Peyer's patch (tissue), 4 donors: ENCODE measurements at regions not wholly inside any gene's neighbourhood (a gene's known extent, or its start where the extent isn't known, plus 50 kb on each side); places are given as distances from the start of the nearest gene placed in this dataset.
"Not testable (repeated sequence)": the region's sequence is repeated elsewhere in the genome, so short reads cannot be mapped to it uniquely, and the experiment has no call there.

Experiments used
- DNase-seq, 3 donors: peaks; one replicate each; pipeline ENCODE4 v3.0.0-alpha.2; 2017 to 2019
- H3K27ac ChIP-seq, 4 donors: fragments of 200-600 bp; sonication (generic); one replicate each; pipeline ENCODE4 v1.5.1; 2016 to 2019
- H3K27me3 ChIP-seq, 2 donors: fragments of 200-600 bp; sonication (generic); one replicate each; pipeline ENCODE4 v1.5.1; 2019
- H3K36me3 ChIP-seq, 3 donors: fragments of 200-600 bp; sonication (generic); one replicate each; pipeline ENCODE4 v1.5.1; 2016 to 2019
- H3K4me1 ChIP-seq, 4 donors: fragments of 200-600 bp; sonication (generic); one replicate each; pipeline ENCODE4 v1.5.1; 2016 to 2019
- H3K4me3 ChIP-seq, 4 donors: fragments of 200-600 bp; sonication (generic); 1 replicate in 3 of 4; 2 replicates in 1 of 4; pipeline ENCODE4 v1.5.1; 2016 to 2019; ENCODE audit warnings: mild to moderate bottlenecking in 1 of 4
- H3K9me3 ChIP-seq, 4 donors: fragments of 200-600 bp; sonication (generic); one replicate each; pipeline ENCODE4 v1.5.1; 2016 to 2019; ENCODE audit warnings: mild to moderate bottlenecking in 1 of 4

DNA sequence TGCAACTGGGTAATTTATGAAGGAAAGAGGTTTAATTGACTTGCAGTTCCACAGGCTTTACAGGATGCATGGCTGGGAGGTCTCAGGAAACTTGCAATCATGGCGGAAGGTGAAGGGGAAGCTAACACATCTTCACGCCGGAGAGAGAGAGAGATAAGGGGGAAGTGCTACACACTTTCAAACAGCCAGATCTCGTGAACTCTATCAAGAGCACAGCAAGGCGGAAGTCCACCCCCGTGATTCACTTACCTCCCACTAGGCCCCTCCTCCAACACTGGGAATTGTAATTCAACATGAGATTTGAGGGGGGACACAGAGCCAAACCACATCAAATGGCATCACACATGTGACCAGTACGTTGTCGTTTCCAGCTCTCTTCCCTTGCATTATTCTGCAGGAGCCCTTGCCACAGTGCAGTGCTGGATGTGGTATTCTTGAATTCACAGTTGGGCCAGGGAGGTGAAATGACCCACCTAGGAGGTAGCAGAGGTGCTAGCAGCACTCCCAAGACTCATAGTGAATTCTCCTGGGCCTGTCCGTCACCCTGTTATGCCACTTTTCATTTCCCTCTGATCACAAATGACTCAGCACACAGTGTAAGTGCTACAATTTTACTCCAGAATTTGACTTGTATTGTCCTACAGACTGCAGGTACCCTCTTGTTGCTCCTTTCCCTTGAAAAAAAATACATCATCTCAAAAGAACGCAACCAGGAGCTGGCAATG is 179.2 kb upstream of the PLGLB2 start:
- not testable (repeated sequence) for H3K4me3 ChIP-seq, H3K9me3 ChIP-seq, H3K4me1 ChIP-seq, H3K27me3 ChIP-seq, H3K36me3 ChIP-seq
- peak overlapping the region in 1 of 4 donors; percentile 38 for H3K27ac ChIP-seq
- peak in 1 of 3 donors; percentile 46 for DNase-seq

DNA sequence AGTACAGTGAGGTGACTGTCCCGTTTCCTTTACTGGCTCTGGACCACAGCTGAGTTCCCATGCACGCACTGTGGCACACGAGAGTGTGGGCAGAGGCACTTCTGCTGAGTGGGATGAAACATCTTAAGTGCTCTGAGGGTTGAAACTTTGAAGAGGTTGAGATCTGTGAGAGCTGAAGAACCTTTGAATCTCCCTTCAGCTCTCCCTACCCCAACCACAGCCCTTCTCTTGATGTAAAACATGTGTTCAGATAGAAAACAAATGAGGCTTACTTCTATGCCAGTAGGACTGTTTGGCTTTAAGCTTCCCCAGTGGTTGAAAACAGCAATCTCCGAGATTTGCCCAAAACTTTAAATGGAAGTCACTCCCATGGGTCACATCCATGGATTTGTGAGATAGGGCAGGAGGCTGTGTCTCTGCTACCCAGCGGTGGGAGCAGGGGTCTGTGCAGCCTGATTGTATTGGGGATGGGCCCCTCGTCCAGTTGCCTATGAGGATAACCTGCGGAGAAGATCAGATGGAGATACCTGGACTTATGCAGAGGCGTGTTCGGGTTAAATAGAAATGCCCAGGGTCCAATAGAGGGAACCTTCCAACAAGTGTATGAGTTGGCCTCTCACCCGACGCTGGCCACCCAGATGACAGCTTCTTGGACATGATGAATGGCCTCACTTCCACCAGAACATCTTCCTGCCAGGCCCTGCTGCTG is 178.0 kb upstream of the PLGLB2 start:
- not testable (repeated sequence) for H3K27ac ChIP-seq, H3K4me1 ChIP-seq, H3K36me3 ChIP-seq, H3K27me3 ChIP-seq, H3K9me3 ChIP-seq, H3K4me3 ChIP-seq, DNase-seq

DNA sequence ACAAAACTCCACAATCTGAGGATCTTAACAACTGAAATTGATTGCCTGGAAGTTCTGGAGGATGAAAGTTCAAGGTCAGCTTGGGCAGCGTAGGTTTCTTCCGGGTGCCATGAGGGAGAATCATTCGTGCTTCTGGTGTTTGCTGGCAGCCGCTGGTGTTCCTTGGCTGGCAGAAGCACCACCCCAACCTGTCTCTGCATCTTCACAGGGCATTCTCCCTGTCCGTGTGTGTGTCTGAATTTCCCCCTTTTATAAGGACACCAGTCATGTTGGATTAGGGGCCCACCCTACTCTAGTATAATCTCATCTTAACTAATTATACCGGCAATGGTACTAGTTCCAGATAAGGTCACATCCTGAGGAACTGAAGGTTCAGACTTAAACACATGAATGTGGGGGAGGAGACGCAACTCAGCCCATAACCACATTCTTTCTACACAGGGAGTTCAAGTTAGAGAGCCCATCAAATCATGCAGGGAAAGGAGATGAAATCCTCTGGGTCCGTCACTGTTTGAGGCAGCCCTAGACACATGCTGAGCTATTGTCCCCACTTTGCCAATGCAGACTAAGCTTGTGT is 175.9 kb upstream of the PLGLB2 start:
- not testable (repeated sequence) for H3K36me3 ChIP-seq, H3K9me3 ChIP-seq, H3K4me3 ChIP-seq, H3K27me3 ChIP-seq, H3K27ac ChIP-seq, H3K4me1 ChIP-seq, DNase-seq

DNA sequence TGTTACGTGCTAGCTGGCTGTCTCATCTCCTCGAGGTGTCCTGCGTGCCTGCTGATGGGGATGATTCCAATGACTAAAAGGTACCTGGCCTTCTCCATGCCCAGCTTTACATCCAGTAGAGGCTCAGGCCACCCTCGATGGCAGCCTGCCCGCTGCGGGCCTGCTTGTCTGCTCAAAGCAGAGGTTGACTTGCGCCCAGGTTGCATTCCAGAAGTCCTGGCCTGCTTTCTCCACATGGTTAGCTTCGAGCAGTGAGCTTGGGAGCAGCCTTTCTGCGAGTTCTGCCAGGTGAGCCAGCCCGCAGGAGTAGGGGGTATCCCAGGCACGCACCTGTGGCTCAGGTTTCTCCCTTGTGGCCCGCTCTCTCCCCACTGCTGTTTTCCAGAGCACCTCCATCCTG is 175.0 kb upstream of the PLGLB2 start:
- not testable (repeated sequence) for H3K36me3 ChIP-seq, H3K9me3 ChIP-seq, H3K4me1 ChIP-seq, DNase-seq, H3K27me3 ChIP-seq, H3K27ac ChIP-seq, H3K4me3 ChIP-seq

DNA sequence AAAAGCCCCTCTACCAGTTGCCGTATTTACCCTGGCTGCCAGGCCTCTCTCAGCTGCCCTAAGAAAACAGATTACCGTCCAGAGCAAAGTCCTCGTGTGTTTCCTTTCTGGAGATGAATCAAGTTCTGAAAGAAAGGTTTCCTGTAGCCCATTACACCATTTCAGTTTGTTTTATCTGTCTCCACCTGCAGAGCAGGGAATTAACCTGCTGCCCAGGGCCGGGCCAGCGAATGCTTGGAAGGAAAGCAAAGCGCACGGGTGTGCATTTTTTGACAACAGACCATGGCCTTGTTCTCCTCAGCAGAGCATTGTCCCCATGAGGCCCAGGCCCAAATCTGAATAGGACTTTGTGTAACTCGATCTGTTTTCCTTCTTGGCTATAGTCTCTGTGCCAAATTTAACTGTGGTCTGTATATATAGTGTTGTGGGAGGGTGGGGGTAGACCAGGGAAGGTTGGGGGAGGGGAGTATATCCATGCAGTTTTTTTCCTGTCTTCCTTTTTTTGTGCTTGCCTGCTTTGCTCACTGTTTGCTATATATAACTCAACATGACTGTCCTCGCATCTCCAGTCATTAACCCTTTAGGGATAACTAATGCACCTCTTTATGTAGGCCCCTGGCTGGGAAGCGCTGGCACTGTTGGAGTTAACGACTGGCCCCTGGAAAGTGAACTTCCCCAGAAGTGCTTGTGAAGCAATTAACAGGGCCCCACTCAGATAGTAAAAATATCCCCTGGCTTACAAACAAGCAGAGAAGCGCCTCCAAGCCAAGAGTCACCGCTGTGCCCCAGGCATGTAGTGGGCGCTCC is 174.3 kb upstream of the PLGLB2 start:
- not testable (repeated sequence) for H3K9me3 ChIP-seq, H3K4me1 ChIP-seq, DNase-seq, H3K36me3 ChIP-seq, H3K27ac ChIP-seq, H3K4me3 ChIP-seq, H3K27me3 ChIP-seq

DNA sequence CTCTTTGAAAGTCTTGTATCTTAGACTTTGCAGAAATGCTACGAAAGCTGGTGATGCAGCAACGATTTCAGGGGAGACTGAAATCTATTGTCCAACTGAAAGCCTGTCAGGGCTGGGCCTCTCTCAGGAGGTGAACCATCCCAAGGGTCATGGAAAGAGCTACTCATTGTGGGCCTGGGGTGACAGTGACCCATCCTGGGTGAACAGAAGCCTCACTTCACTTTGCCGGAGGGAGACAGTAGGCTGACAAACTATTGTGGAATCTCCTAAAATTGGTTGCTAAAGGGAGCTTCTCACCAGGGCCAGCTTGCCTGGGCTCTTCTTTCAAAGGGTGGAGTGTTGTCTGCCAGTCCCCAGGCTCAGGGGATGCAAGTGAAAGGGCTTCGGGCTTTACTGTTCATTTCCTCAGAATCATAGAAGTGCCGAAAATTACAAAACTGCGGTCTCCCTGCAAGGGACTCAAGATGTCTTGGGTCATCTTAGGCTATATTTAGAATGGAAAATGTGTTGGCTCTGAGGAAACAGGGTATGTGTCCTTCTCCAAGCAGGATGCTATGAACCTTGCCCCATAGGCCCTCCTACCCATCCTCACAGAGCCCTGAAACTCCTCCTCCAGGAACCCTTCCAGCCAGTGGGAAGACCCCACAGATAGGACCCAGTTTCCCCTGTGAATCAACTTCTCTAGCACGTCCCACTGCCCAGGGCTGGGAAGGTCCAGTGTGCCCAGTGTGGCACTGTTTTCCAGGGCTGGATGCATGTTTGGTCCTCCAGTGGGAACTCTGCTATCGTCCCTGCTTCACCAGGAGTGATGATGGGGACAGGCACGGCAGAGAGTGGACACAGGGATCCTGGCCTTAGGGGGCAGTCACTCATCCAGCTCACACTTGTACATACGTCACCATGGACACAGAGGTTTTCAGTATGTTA is 173.4 kb upstream of the PLGLB2 start:
- H3K27me3 ChIP-seq, H3K36me3 ChIP-seq, DNase-seq, H3K27ac ChIP-seq, H3K4me1 ChIP-seq, H3K9me3 ChIP-seq, H3K4me3 ChIP-seq: not testable (repeated sequence)

DNA sequence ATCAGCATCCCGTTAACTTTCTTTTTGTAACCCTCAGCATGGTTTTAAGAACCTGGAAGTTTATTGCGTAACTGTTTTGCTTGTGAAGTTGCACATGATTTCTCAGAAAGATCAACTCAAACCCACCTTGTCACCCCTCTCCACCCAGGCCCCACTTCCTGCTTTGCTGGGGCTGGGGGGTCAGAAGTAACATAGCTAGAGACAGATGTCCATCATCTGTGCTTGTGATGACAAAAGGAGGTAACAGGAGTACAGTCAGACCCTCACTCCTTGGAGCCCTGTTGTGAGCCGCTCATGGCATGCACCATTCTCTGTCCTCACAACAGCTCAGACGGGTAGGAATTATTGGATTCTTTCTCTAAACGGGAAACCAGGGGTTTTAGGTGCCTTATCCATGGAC is 172.7 kb upstream of the PLGLB2 start:
- H3K27ac ChIP-seq = peak overlapping the region in 1 of 4 donors; percentile 49
- H3K9me3 ChIP-seq, DNase-seq, H3K4me3 ChIP-seq, H3K4me1 ChIP-seq, H3K27me3 ChIP-seq, H3K36me3 ChIP-seq: not testable (repeated sequence)

DNA sequence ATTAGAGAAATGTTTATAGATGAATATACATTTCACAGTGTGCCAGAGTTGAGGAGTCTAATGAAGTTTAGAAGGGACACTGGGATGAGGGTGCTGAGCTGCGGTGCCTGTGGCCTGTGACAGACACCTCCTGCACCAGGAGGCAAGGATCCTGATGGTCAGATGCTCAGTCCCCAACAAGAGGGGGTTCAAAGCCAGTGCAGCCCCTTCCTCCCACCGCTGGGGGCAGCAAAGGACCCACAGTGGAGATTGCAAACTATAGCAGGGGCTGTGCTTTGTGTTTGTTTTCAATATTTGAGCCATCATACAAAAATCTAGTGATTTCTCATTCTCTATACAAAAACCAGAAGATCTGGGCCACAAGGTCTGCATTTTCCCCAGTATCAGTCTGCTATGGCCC is 170.5 kb upstream of the PLGLB2 start:
- DNase-seq, H3K4me3 ChIP-seq, H3K4me1 ChIP-seq, H3K36me3 ChIP-seq, H3K27me3 ChIP-seq, H3K27ac ChIP-seq, H3K9me3 ChIP-seq: not testable (repeated sequence)

DNA sequence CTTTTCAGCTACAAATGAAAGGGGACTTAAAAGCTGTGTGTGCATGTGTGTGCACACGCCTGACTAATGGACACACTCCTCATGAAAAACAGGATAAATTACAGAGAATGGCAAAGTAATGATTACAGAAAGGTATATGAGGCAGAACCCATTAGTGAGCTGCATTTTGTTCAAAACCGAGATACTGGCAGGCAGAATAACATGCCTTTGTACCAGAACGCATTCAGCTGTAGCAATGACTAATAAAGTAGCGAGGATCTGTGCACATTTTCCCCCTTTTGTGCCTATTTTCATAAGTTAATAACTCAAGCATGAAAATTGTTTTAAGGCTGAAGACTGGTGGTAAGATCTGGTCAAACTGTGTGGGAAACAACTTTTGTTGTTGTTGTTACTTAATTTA is 165.7 kb upstream of the PLGLB2 start:
- not testable (repeated sequence) for H3K9me3 ChIP-seq, H3K4me1 ChIP-seq, H3K36me3 ChIP-seq, H3K27ac ChIP-seq, H3K4me3 ChIP-seq, DNase-seq, H3K27me3 ChIP-seq

DNA sequence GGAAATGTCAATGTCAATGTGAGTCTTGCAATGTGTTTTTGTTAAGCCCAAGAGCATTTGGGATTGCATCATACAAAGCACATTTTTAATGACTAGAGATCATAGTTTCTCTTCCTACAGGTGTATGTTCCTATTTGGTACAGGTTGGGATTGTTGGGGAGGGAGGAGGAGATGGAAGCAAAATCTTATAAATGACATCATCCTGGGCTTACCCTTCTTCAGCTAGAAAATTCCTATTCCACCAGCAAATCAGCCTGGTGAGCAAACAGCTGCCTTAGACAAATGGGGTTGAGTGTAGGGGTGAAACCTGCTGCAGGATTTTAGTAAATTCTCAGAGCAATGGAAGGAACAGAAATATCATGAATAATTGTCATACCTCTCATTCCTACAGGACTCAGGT is 165.3 kb upstream of the PLGLB2 start:
- not testable (repeated sequence) for H3K4me1 ChIP-seq, H3K9me3 ChIP-seq, H3K27me3 ChIP-seq, DNase-seq, H3K36me3 ChIP-seq, H3K4me3 ChIP-seq
- peak overlapping the region in 1 of 4 donors; percentile 57 for H3K27ac ChIP-seq

DNA sequence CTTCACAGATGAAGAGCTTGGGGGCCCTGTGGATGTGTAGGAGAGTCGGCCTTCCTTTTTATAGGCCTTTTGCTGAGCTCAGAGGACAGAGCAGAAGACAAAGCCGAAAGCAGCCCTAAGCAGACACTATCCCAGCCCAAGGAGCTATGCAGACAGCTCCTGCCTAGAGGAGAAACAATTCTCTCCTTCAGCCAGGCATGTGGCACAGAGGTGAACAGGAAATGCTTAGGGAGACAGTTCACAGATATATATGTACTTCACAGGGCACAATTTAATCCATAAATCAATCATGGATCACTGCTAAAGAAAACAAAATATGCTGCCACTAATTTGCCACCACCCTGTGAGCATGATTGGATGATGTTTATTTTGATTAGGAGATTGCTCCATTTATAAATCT is 164.5 kb upstream of the PLGLB2 start:
- not testable (repeated sequence) for H3K36me3 ChIP-seq, H3K27ac ChIP-seq, H3K4me1 ChIP-seq, H3K27me3 ChIP-seq, H3K9me3 ChIP-seq, DNase-seq, H3K4me3 ChIP-seq

DNA sequence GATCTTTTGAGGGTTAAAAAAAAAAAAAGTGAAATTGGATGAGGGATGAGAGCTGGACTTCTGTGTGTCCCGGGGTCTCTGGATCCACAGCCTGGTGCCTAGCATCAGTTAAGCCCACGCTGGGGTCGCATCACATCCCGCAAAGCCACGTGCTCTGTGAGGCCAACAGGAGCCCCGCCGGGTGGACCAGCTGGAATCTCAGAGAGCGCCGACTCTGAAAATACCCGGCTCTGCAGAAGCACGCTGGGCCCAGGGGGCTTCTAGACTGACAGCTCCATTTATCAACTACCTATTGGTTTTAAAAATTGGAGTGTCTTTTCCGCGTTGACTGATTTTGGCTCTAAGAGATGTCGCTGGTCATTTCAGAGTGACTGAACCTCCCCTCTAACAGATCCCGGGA is 164.1 kb upstream of the PLGLB2 start:
- H3K36me3 ChIP-seq, H3K27ac ChIP-seq, H3K9me3 ChIP-seq, DNase-seq, H3K4me1 ChIP-seq, H3K27me3 ChIP-seq: not testable (repeated sequence)
- H3K4me3 ChIP-seq = peak overlapping the region in 1 of 4 donors; percentile 26

DNA sequence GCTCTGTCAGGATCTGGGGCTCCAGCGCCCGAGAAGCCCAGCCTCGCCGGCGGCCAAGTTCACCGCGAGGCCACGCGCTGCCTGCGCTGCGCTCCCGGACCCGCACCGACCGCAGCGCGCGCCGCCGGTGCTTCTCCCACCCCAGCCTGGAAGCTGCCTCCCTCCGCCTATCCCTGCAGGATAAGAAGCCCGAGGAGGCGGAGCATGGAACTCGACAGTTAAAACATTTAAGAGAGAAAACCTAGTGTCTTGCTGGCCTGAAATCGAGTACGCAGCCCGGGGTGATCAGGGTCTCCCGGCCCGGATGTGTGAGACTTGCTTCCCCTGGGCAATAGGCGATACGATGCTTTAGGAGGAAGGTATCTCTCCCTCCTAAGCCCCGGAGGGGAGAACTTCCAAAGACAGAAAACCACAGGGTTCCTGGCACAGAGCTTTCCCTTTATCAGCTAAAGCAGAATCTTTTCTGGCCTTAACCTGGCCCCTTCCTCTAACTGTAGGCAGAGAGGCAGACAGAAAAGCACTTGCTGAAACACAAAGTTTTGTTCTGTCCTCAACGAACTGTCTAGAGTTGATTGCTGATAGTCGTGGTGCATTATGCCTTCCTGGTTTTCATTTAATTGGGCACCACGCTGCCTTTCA is 163.5 kb upstream of the PLGLB2 start:
- H3K27ac ChIP-seq, DNase-seq, H3K27me3 ChIP-seq, H3K9me3 ChIP-seq, H3K4me1 ChIP-seq, H3K36me3 ChIP-seq: not testable (repeated sequence)
- H3K4me3 ChIP-seq = peak overlapping the region in 2 of 4 donors; percentile 10 to 26

DNA sequence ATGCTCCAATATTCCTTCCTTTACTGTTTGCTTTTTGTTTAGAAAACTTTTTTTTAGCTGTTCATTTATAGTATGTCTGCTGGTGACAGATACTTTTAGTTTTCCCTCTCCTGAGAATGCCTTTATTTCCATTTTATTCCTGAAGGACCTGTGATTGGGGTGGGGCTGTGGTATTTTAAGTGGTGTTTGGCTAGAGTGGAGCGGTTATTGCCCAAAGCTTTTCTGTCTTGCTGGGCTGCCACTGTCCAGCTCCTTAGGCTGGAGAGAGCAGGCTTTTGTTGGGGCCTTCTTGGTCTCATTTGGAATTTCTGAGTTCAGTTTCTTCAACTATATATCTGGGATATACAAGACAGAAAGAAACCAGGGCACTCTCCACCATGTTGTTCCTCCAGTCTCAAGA is 160.0 kb upstream of the PLGLB2 start:
- not testable (repeated sequence) for H3K4me1 ChIP-seq, H3K27me3 ChIP-seq, DNase-seq, H3K9me3 ChIP-seq, H3K27ac ChIP-seq, H3K36me3 ChIP-seq, H3K4me3 ChIP-seq
